ENCODE measurements at regions not wholly inside any gene's neighbourhood (a gene's known extent, or its start where the extent isn't known, plus 50 kb on each side); places are given as distances from the start of the nearest gene placed in this dataset.
"Not testable (repeated sequence)": the region's sequence is repeated elsewhere in the genome, so short reads cannot be mapped to it uniquely, and the experiment has no call there.

DNA sequence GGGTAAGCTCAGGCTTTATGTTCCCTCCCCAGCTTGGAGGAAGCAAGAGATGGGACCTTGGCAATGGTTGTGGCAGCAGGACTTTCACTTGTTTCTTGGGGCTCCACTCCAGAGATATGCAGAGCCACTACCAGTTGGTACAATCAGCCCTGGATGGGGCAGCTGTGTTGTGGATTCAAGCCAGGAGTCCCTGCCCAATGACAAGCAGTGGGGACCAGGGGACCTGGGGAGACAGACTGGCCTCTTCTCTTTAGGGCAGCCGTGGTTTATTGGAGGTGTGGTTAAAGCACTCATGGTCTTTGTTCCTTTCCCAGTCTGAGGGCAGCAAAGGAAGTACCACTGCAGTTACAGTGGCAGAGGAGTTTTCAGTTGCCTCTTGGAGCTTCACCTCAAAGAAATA lies 856.1 kb downstream of the TTLL7 start:
- H3K9me3 ChIP-seq; in situ Hi-C loops (cut with MboI; ENCODE audit: low sequenced_read_pairs): not testable (repeated sequence)

GRCh38 chr1:83135524-83136157 lies 863.3 kb downstream of the TTLL7 start:
- H3K36me3 ChIP-seq (replicated peaks); in situ Hi-C loops (cut with MboI; ENCODE audit: low sequenced_read_pairs); H3K9me3 ChIP-seq; H3K4me1 ChIP-seq; H3K27me3 ChIP-seq (ENCODE audit: low read depth); H3K4me3 ChIP-seq; DNase-seq (ENCODE audit: low spot score in 2 of 2): not testable (repeated sequence)

More for the DNA sequence above, 856.1 kb downstream of the TTLL7 start:
- not testable (repeated sequence) for H3K36me3 ChIP-seq (replicated peaks); DNase-seq (ENCODE audit: low spot score in 2 of 2); H3K27me3 ChIP-seq (ENCODE audit: low read depth); H3K4me1 ChIP-seq; H3K4me3 ChIP-seq

- DNase-seq (ENCODE audit: low spot score in 2 of 2); H3K9me3 ChIP-seq; H3K36me3 ChIP-seq (replicated peaks); H3K4me3 ChIP-seq; in situ Hi-C loops (cut with MboI; ENCODE audit: low sequenced_read_pairs); H3K27me3 ChIP-seq (ENCODE audit: low read depth); H3K4me1 ChIP-seq: not testable (repeated sequence)
Measured at GRCh38 chr1:83134322-83135014, 864.5 kb downstream of the TTLL7 start.

DNA sequence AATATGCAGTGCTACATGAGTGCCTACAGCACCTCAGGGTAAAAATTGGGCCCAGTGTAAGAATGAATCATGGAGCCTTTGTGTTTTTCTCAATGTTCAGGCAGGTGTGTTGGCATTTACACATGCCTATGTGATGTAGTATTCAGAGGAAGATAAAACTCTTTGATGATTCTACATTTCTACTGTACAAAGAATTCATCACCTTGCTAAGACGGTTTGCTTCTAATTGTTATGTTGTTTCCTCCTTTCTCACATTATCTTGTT lies 867.3 kb downstream of the TTLL7 start:
- no peak for DNase-seq (ENCODE audit: low spot score in 2 of 2)
- no peaks in the 10 kb centered on the region for H3K27me3 ChIP-seq (ENCODE audit: low read depth)
- H3K4me1 ChIP-seq: peaks cover 3% of the 10 kb centered on the region; the same call in 1 of the 2 replicates
- H3K36me3 ChIP-seq (replicated peaks): no peaks in the 10 kb centered on the region
- H3K9me3 ChIP-seq: no peaks in the 10 kb centered on the region
- in situ Hi-C loops (cut with MboI; ENCODE audit: low sequenced_read_pairs): no loop called here
- no peak overlapping the region for H3K4me3 ChIP-seq

DNA sequence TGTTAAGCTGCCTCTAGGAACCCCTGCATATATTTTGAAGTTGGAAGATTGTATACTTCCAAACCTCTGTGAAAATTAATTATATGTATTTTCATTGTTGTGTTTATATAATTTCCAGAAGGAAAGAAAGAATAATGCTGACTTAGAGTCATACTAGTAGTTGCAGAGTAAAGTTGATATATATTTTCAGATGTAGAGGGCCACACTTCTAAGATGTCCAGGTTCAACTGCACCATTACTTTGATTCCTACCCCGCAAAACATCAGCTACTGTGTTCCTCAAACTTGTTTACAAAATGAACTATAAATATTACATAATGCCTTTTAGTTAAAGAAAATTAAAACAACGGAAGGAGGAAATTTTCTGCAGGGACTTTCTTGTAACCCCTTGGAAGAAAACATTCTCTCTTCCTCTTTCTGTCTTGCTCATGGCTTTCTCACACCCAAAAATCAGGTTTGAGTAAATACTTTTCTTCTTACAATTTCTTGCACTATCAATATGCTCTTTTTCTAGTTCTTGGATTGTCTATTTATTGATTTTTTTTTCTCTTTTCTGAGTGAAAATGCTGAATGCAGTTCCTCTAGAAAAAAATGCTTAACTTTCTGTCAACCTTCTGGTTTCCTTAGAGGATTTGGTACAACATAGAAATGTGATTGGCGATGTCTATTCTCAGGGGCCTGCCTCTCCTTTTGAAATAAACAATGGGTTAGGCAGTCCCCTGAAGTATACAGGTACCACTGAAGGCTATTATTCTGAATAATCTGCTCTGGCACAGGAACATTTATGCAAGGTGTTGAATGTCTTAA lies 867.8 kb downstream of the TTLL7 start:
- Histone ChIP-seq H3K27me3 (ENCODE audit: low read depth) (no peaks in the 10 kb centered on the region), H3K36me3 (replicated peaks) (no peaks in the 10 kb centered on the region), H3K4me1 (peaks cover 3% of the 10 kb centered on the region; the same call in 1 of the 2 replicates), H3K4me3 (no peak overlapping the region), H3K9me3 (no peaks in the 10 kb centered on the region)
- DNase-seq (ENCODE audit: low spot score in 2 of 2): no peak
- in situ Hi-C loops (cut with MboI; ENCODE audit: low sequenced_read_pairs): no loop called here

DNA sequence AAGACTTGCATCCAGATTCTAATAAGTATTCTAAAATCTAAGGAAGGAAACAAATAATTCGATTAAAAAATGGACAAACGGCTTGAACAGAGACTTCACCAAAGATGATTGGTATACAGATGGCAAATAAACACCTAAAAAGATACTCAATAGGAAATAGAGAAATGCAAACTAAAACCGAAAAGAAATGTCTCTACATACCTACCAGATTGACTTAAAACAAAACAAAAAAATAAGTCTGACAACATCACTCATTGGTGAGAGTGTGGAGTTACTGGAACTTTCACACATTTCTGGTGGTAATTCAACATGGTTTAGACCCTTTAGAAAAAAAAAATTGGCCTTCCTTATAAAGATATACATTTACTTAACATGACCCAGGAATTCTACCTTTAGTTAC lies 869.8 kb downstream of the TTLL7 start:
- DNase-seq (ENCODE audit: low spot score in 2 of 2): no peak
- Histone ChIP-seq H3K36me3 (replicated peaks) (no peaks in the 10 kb centered on the region), H3K4me1 (peaks cover 3% of the 10 kb centered on the region; the same call in 1 of the 2 replicates), H3K9me3 (no peaks in the 10 kb centered on the region), H3K4me3 (no peak overlapping the region), H3K27me3 (ENCODE audit: low read depth) (no peaks in the 10 kb centered on the region)
- in situ Hi-C loops (cut with MboI; ENCODE audit: low sequenced_read_pairs): no loop called here

DNA sequence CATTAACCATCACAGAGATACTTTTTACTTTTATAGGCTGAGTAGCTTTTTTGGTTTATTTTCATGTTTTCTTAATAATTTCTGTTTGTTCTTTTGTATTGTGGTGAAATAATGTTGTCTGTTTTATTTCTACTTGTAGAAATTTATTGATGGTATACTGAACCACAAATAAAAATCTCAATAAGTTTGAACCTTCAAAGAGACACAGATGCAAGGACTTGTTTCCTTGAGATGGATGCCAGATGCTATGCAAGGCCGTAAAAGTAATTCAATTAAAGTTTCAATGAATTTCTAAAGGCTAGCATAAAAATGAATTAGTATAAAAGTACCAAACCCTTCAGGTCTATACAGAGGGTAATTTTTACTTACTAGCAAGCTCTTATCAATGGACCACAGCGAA lies 873.5 kb downstream of the TTLL7 start:
- H3K4me1 ChIP-seq: no peaks in the 10 kb centered on the region
- no peaks in the 10 kb centered on the region for H3K9me3 ChIP-seq
- no peak for DNase-seq (ENCODE audit: low spot score in 2 of 2)
- H3K4me3 ChIP-seq: no peak overlapping the region
- in situ Hi-C loops (cut with MboI; ENCODE audit: low sequenced_read_pairs): no loop called here
- H3K36me3 ChIP-seq (replicated peaks): no peaks in the 10 kb centered on the region
- H3K27me3 ChIP-seq (ENCODE audit: low read depth): no peaks in the 10 kb centered on the region

DNA sequence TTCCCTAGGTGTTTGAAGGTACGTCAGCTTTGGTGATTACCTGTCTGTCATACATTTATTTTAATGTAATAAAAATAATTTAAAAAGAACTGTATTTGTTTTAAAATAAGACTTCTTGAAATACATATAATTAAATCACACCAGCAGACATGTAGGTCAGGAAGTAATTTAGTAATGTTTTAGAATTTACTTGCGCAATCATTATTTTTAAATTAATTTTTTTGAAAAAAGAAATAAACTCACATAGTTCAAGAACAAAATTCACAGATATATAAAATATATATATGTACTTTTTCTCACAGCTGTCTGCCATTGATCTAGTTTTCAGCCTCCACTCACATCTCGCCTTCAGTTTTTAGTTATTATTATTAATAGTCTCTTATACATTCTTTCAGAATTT lies 875.9 kb downstream of the TTLL7 start:
- no peaks in the 10 kb centered on the region for H3K27me3 ChIP-seq (ENCODE audit: low read depth)
- in situ Hi-C loops (cut with MboI; ENCODE audit: low sequenced_read_pairs): no loop called here
- no peaks in the 10 kb centered on the region for H3K4me1 ChIP-seq
- H3K36me3 ChIP-seq (replicated peaks): no peaks in the 10 kb centered on the region
- no peak for DNase-seq (ENCODE audit: low spot score in 2 of 2)
- H3K9me3 ChIP-seq: no peaks in the 10 kb centered on the region
- no peak overlapping the region for H3K4me3 ChIP-seq

DNA sequence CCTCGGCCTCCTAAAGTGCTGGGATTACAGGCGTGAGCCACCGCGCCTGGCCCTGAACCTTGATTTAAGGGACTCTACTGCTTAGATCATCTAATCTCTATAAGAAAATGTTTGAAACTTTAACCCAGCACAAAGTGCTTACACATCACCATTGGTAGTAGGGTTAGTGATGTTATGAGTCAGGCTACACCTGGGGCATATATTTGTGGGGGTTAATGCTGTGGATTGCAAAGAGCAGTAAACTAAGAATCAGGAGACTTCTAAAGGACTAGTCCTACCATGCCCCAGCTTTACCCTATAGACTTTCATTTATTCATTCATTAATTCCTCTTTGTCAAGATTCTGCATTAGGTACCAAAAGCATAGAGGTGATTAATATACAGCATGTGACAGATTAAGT lies 880.5 kb downstream of the TTLL7 start:
- H3K4me3 ChIP-seq: no peak overlapping the region
- no peaks in the 10 kb centered on the region for H3K9me3 ChIP-seq
- in situ Hi-C loops (cut with MboI; ENCODE audit: low sequenced_read_pairs): no loop called here

GRCh38 chr1:83117030-83117429 lies 881.9 kb downstream of the TTLL7 start:
- H3K4me3 ChIP-seq; H3K9me3 ChIP-seq; H3K36me3 ChIP-seq (replicated peaks); DNase-seq (ENCODE audit: low spot score in 2 of 2); in situ Hi-C loops (cut with MboI; ENCODE audit: low sequenced_read_pairs); H3K27me3 ChIP-seq (ENCODE audit: low read depth); H3K4me1 ChIP-seq: not testable (repeated sequence)

More for the DNA sequence above, 880.5 kb downstream of the TTLL7 start:
- Histone ChIP-seq H3K27me3 (ENCODE audit: low read depth) (no peaks in the 10 kb centered on the region), H3K36me3 (replicated peaks) (no peaks in the 10 kb centered on the region), H3K4me1 (no peaks in the 10 kb centered on the region)
- DNase-seq (ENCODE audit: low spot score in 2 of 2): no peak

- in situ Hi-C loops (cut with MboI; ENCODE audit: low sequenced_read_pairs): no loop called here
Measured at GRCh38 chr1:83115785-83116184, 883.1 kb downstream of the TTLL7 start.

GRCh38 chr1:83114136-83114834 lies 884.6 kb downstream of the TTLL7 start:
- Histone ChIP-seq H3K27me3 (ENCODE audit: low read depth) (no peaks in the 10 kb centered on the region), H3K4me1 (no peaks in the 10 kb centered on the region; the same call in none of the 2 replicates), H3K9me3 (no peaks in the 10 kb centered on the region), H3K36me3 (replicated peaks) (no peaks in the 10 kb centered on the region), H3K4me3 (no peak overlapping the region)
- DNase-seq (ENCODE audit: low spot score in 2 of 2): no peak
- in situ Hi-C loops (cut with MboI; ENCODE audit: low sequenced_read_pairs): no loop called here

More at GRCh38 chr1:83115785-83116184, 883.1 kb downstream of the TTLL7 start:
- Histone ChIP-seq H3K27me3 (ENCODE audit: low read depth) (no peaks in the 10 kb centered on the region), H3K9me3 (no peaks in the 10 kb centered on the region), H3K36me3 (replicated peaks) (no peaks in the 10 kb centered on the region), H3K4me1 (no peaks in the 10 kb centered on the region; the same call in 1 of the 2 replicates), H3K4me3 (no peak overlapping the region)
- DNase-seq (ENCODE audit: low spot score in 2 of 2): no peak

GRCh38 chr1:83113652-83114051 lies 885.3 kb downstream of the TTLL7 start:
- Histone ChIP-seq H3K27me3 (ENCODE audit: low read depth) (no peaks in the 10 kb centered on the region), H3K4me1 (no peaks in the 10 kb centered on the region; the same call in none of the 2 replicates), H3K9me3 (no peaks in the 10 kb centered on the region), H3K36me3 (replicated peaks) (no peaks in the 10 kb centered on the region), H3K4me3 (no peak overlapping the region)
- no peak for DNase-seq (ENCODE audit: low spot score in 2 of 2)
- in situ Hi-C loops (cut with MboI; ENCODE audit: low sequenced_read_pairs): no loop called here
